Breast epithelium (tissue), 3 donors: ENCODE measurements at regions not wholly inside any gene's neighbourhood (a gene's known extent, or its start where the extent isn't known, plus 50 kb on each side); places are given as distances from the start of the nearest gene placed in this dataset.

ENCODE experiments used
- POLR2A ChIP-seq: fragments of 450-650 bp; IDR thresholded peaks from one replicate; pipeline ENCODE4 v1.6.1; 2016; ENCODE audit warnings: antibody characterized with exemption, mild to moderate bottlenecking, moderate library complexity
- TF ChIP-seq, protein P1 (sequence below), 3 donors: fragments of 450-650 bp; IDR thresholded peaks; one replicate each; pipeline ENCODE4 v1.5.1; 2016 to 2017; ENCODE audit warnings: antibody characterized with exemption in 3 of 3, mild to moderate bottlenecking in 3 of 3, moderate library complexity in 3 of 3

DNA sequence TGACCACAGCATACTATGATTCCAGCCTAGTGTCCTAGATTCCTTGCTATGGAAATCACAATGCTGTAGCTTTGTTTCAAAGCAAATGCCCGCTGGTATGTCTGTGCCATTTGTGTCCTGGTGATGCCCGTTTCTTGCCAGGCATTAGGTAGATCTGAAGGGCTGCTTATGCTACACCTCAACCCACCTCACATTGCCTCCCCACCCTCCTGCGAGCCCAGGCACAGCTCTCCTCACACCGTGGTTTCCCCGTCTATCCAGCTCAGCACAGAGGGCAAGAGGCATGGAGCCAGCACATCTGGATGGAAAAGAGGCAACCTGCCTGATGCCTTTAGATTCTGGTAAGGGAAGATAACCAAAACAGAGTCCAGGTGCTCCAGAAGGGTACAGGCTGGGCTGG lies 307.4 kb upstream of the B3GAT1 start:
- TF ChIP-seq, protein P1, sequence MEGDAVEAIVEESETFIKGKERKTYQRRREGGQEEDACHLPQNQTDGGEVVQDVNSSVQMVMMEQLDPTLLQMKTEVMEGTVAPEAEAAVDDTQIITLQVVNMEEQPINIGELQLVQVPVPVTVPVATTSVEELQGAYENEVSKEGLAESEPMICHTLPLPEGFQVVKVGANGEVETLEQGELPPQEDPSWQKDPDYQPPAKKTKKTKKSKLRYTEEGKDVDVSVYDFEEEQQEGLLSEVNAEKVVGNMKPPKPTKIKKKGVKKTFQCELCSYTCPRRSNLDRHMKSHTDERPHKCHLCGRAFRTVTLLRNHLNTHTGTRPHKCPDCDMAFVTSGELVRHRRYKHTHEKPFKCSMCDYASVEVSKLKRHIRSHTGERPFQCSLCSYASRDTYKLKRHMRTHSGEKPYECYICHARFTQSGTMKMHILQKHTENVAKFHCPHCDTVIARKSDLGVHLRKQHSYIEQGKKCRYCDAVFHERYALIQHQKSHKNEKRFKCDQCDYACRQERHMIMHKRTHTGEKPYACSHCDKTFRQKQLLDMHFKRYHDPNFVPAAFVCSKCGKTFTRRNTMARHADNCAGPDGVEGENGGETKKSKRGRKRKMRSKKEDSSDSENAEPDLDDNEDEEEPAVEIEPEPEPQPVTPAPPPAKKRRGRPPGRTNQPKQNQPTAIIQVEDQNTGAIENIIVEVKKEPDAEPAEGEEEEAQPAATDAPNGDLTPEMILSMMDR (IDR thresholded peaks at IDR 0.05) = no peak
- TF ChIP-seq POLR2A = no peak
